ENCODE measurements at regions not wholly inside any gene's neighbourhood (a gene's known extent, or its start where the extent isn't known, plus 50 kb on each side); places are given as distances from the start of the nearest gene placed in this dataset.

GRCh38 chr1:213643360-213643759 is 344.4 kb upstream of the PROX1 start:
- no peaks in the 10 kb centered on the region for H3K4me1 ChIP-seq
- H3K27me3 ChIP-seq: no peaks in the 10 kb centered on the region
- intact Hi-C loops (cut with DNase I; ENCODE audit: low total_unique reads): no loop called here
- in situ Hi-C loops (cut with MboI; ENCODE audit: low pct_ligation_motif_present in 1 of 4, low pct_unique_long_range_greater_than_20kb in 1 of 4, low sequenced_read_pairs in 3 of 4): no loop called here
- no peak overlapping the region for H3K4me3 ChIP-seq
- no peaks in the 10 kb centered on the region for H3K9me3 ChIP-seq
- no peaks in the 10 kb centered on the region for H3K36me3 ChIP-seq
- DNase-seq: no peak
- TF ChIP-seq CTCF (IDR thresholded peaks at IDR 0.05) (no peak), EP300 (IDR thresholded peaks at IDR 0.05; ENCODE audit: low read depth) (no peak), POLR2A (IDR thresholded peaks at IDR 0.05) (no peak), POLR2AphosphoS5 (IDR thresholded peaks at IDR 0.05) (no peak)
- H3K27ac ChIP-seq: no peak overlapping the region

GRCh38 chr1:213647864-213648650 is 339.7 kb upstream of the PROX1 start:
- H3K27me3 ChIP-seq: no peaks in the 10 kb centered on the region
- in situ Hi-C loops (cut with MboI; ENCODE audit: low pct_ligation_motif_present in 1 of 4, low pct_unique_long_range_greater_than_20kb in 1 of 4, low sequenced_read_pairs in 3 of 4): no loop called here
- intact Hi-C loops (cut with DNase I; ENCODE audit: low total_unique reads): no loop called here

GRCh38 chr1:213649373-213649772 is 338.4 kb upstream of the PROX1 start:
- no peaks in the 10 kb centered on the region for H3K4me1 ChIP-seq
- no peaks in the 10 kb centered on the region for H3K36me3 ChIP-seq
- TF ChIP-seq POLR2AphosphoS5 (IDR thresholded peaks at IDR 0.05) (no peak), POLR2A (IDR thresholded peaks at IDR 0.05) (no peak), EP300 (IDR thresholded peaks at IDR 0.05; ENCODE audit: low read depth) (no peak), CTCF (IDR thresholded peaks at IDR 0.05) (no peak)
- in situ Hi-C loops (cut with MboI; ENCODE audit: low pct_ligation_motif_present in 1 of 4, low pct_unique_long_range_greater_than_20kb in 1 of 4, low sequenced_read_pairs in 3 of 4) (no loop called here), intact Hi-C loops (cut with DNase I; ENCODE audit: low total_unique reads) (no loop called here)
- no peak for DNase-seq
- 59 to 84% methylated on average over 5 to 10 of the region's 10 CpGs for WGBS, 2 donors (ENCODE audit: low coverage in 1 of 2)
- no peaks in the 10 kb centered on the region for H3K27me3 ChIP-seq
- no peaks in the 10 kb centered on the region for H3K9me3 ChIP-seq
- no peak overlapping the region for H3K27ac ChIP-seq
- no peak overlapping the region for H3K4me3 ChIP-seq

More at GRCh38 chr1:213647864-213648650, 339.7 kb upstream of the PROX1 start:
- no peak overlapping the region for H3K4me3 ChIP-seq
- H3K9me3 ChIP-seq: no peaks in the 10 kb centered on the region
- WGBS, 2 donors (ENCODE audit: low coverage in 1 of 2): 53 to 63% methylated on average over 1 to 2 of the region's 2 CpGs
- DNase-seq: no peak
- no peak overlapping the region for H3K27ac ChIP-seq
- no peak for TF ChIP-seq CTCF (IDR thresholded peaks at IDR 0.05)
- H3K4me1 ChIP-seq: no peaks in the 10 kb centered on the region
- no peaks in the 10 kb centered on the region for H3K36me3 ChIP-seq

GRCh38 chr1:213650603-213651002 is 337.2 kb upstream of the PROX1 start:
- no peak overlapping the region for H3K27ac ChIP-seq
- 60 to 72% methylated on average over 1 to 2 of the region's 2 CpGs for WGBS, 2 donors (ENCODE audit: low coverage in 1 of 2)
- no peaks in the 10 kb centered on the region for H3K4me1 ChIP-seq
- TF ChIP-seq POLR2A (IDR thresholded peaks at IDR 0.05): no peak
- TF ChIP-seq EP300 (IDR thresholded peaks at IDR 0.05; ENCODE audit: low read depth): no peak
- no peak for TF ChIP-seq POLR2AphosphoS5 (IDR thresholded peaks at IDR 0.05)
- no peak for TF ChIP-seq CTCF (IDR thresholded peaks at IDR 0.05)
- H3K27me3 ChIP-seq: no peaks in the 10 kb centered on the region
- H3K9me3 ChIP-seq: no peaks in the 10 kb centered on the region
- H3K36me3 ChIP-seq: no peaks in the 10 kb centered on the region
- intact Hi-C loops (cut with DNase I; ENCODE audit: low total_unique reads): no loop called here
- no peak overlapping the region for H3K4me3 ChIP-seq
- in situ Hi-C loops (cut with MboI; ENCODE audit: low pct_ligation_motif_present in 1 of 4, low pct_unique_long_range_greater_than_20kb in 1 of 4, low sequenced_read_pairs in 3 of 4): no loop called here
- DNase-seq: no peak
